HepG2 (cell line): ENCODE measurements at regions not wholly inside any gene's neighbourhood (a gene's known extent, or its start where the extent isn't known, plus 50 kb on each side); places are given as distances from the start of the nearest gene placed in this dataset.

Source experiments
- ATAC-seq: fragments of 200-7000 bp; cut with Tn5 transposase; 3 replicates; pipeline ENCODE4 v1.9.1; 2020; ENCODE audit warnings: mild to moderate bottlenecking, moderate library complexity
- BruUV-seq: library from RNA; stranded (reverse); fragments of 400-500 nt; replicated peaks from 2 replicates; lab custom pipeline; 2021; lab: Mats Ljungman, UMichigan
- CTCF ChIA-PET: fragments of 300-600 bp; formaldehyde crosslinking; extraction: SDS; loops from one replicate; lab custom pipeline; 2021; ENCODE audit warnings: low total read pairs, inconsistent platforms, low intra/inter-chr PET ratio; lab: Yijun Ruan, JAX
- POLR2A ChIA-PET: fragments of 350-600 bp; sonication (Branson Sonifier 250); formaldehyde crosslinking; loops from one replicate; lab custom pipeline; 2020; ENCODE audit warnings: antibody characterized with exemption, inconsistent platforms; lab: Yijun Ruan, JAX
- DNase-seq: peaks from one replicate; pipeline ENCODE4 v3.0.0-alpha.2; 2015; ENCODE audit warnings: low spot score
- FAIRE-seq: peaks from 3 replicates; lab custom pipeline; 2011; peaks lifted over from hg19 to GRCh38; lab: Jason Lieb, UNC
- H2AFZ ChIP-seq: one replicate; pipeline ENCODE4 v1.6.1; 2011; ENCODE audit warnings: low read length, inconsistent platforms
- H3K27ac ChIP-seq: fragments of 300-600 bp; 3 replicates; pipeline ENCODE4 v1.8.0; 2011; ENCODE audit warnings: mixed run types, mild to moderate bottlenecking, mixed read lengths, low read length, inconsistent platforms; ENCODE audit not compliant: insufficient read depth; ENCODE audit errors: extremely low read length
- H3K27me3 ChIP-seq, 2 experiments: fragments of 200-600 bp in 1 of 2; 2 replicates in 1 of 2; 3 replicates in 1 of 2; pipeline versions ENCODE4 v1.6.0 to v1.8.0; 2011; ENCODE audit warnings: low read length in 2 of 2, mild to moderate bottlenecking in 2 of 2, moderate library complexity in 2 of 2, inconsistent platforms in 1 of 2; ENCODE audit not compliant: insufficient read depth in 2 of 2, control insufficient read depth in 1 of 2
- H3K36me3 ChIP-seq, 2 experiments: fragments of 200-600 bp in 1 of 2; replicated peaks in 1 of 2; 2 replicates in 1 of 2; 3 replicates in 1 of 2; pipeline versions ENCODE4 v1.5.1 to v1.8.0; 2011; ENCODE audit warnings: low read length in 2 of 2, inconsistent platforms in 1 of 2; ENCODE audit not compliant: insufficient read depth in 2 of 2, control insufficient read depth in 1 of 2
- H3K4me1 ChIP-seq: 2 replicates; pipeline ENCODE4 v1.5.1; 2012; ENCODE audit warnings: low read length, inconsistent platforms; ENCODE audit not compliant: insufficient read depth
- H3K4me2 ChIP-seq: 2 replicates; pipeline ENCODE4 v1.6.0; 2011; ENCODE audit warnings: low read depth, low read length, inconsistent platforms
- H3K4me3 ChIP-seq, 3 experiments: fragments of 200-600 bp in 1 of 3; sonication (generic), shearing (Covaris generic) in 1 of 3; replicated peaks in 1 of 3; 2 replicates each; pipeline ENCODE4 v1.5.1; 2011 to 2016; ENCODE audit warnings: low read length in 3 of 3, inconsistent platforms in 2 of 3, low read depth in 2 of 3, mild to moderate bottlenecking in 2 of 3, control low read depth in 1 of 3, mixed read lengths in 1 of 3; ENCODE audit not compliant: insufficient read depth in 1 of 3
- H3K79me2 ChIP-seq: one replicate; pipeline ENCODE4 v1.6.1; 2011; ENCODE audit warnings: low read length, inconsistent platforms; ENCODE audit not compliant: insufficient read depth
- H3K9ac ChIP-seq: 2 replicates; pipeline ENCODE4 v1.6.0; 2011; ENCODE audit warnings: mild to moderate bottlenecking, low read depth, low read length, inconsistent platforms; ENCODE audit not compliant: insufficient read depth
- H3K9me3 ChIP-seq: 2 replicates; pipeline ENCODE4 v1.5.1; 2012; ENCODE audit warnings: mild to moderate bottlenecking, low read length
- H4K20me1 ChIP-seq: 2 replicates; pipeline ENCODE4 v1.6.0; 2011; ENCODE audit warnings: inconsistent platforms, mild to moderate bottlenecking, low read length, moderate library complexity; ENCODE audit not compliant: insufficient read depth
- ASH2L ChIP-seq: fragments of 300-600, 200-600 bp; sonication (generic); IDR thresholded peaks from 2 replicates; pipeline ENCODE4 v1.7.0; 2017; ENCODE audit warnings: low read depth, mild to moderate bottlenecking, moderate library complexity, mixed read lengths, low read length; ENCODE audit not compliant: insufficient read length
- ATF7 ChIP-seq, 2 experiments: fragments of 450-650 bp in 1 of 2; sonication (generic) in 1 of 2; formaldehyde crosslinking in 1 of 2; IDR thresholded peaks; 2 replicates each; pipeline versions ENCODE4 v1.4.0 to v1.6.1; 2016 to 2020; ENCODE audit warnings: antibody characterized with exemption in 1 of 2, mild to moderate bottlenecking in 1 of 2, missing genetic modification reagents in 1 of 2
- HIVEP1 ChIP-seq: sonication (generic); formaldehyde crosslinking; IDR thresholded peaks from 2 replicates; pipeline ENCODE4 v1.4.0; 2020; ENCODE audit warnings: mild to moderate bottlenecking, missing genetic modification reagents
- HNRNPL ChIP-seq: fragments of 200-400 bp; formaldehyde crosslinking; IDR thresholded peaks from 2 replicates; pipeline ENCODE4 v1.6.1; 2017; ENCODE audit warnings: mild to moderate bottlenecking, low read depth, low read length
- IKZF1 ChIP-seq: fragments of 450-650 bp; IDR thresholded peaks from 2 replicates; pipeline ENCODE4 v1.7.1; 2016
- IRX3 ChIP-seq: sonication (generic); formaldehyde crosslinking; IDR thresholded peaks from 2 replicates; pipeline ENCODE4 v1.8.1; 2023; ENCODE audit warnings: mild to moderate bottlenecking, low read depth, missing genetic modification reagents, borderline replicate concordance
- MTA3 ChIP-seq: sonication (generic); formaldehyde crosslinking; IDR thresholded peaks from 2 replicates; pipeline ENCODE4 v1.4.0; 2020; ENCODE audit warnings: missing genetic modification reagents
- NFE2L2 ChIP-seq: fragments of 150-350 bp; IDR thresholded peaks from 2 replicates; pipeline ENCODE4 v1.6.1; 2014; ENCODE audit warnings: low read length
- NR2F2 ChIP-seq: IDR thresholded peaks from 2 replicates; pipeline ENCODE4 v1.6.1; 2012; ENCODE audit warnings: low read depth, inconsistent platforms, borderline replicate concordance
- RBAK ChIP-seq: sonication (generic); formaldehyde crosslinking; IDR thresholded peaks from 2 replicates; pipeline ENCODE4 v1.5.1; 2020; ENCODE audit warnings: mild to moderate bottlenecking, missing genetic modification reagents
- TBX2 ChIP-seq: sonication (generic); formaldehyde crosslinking; IDR thresholded peaks from 2 replicates; pipeline ENCODE4 v1.5.0; 2020; ENCODE audit warnings: missing genetic modification reagents, mild to moderate bottlenecking, borderline replicate concordance
- ZNF101 ChIP-seq: sonication (generic); formaldehyde crosslinking; IDR thresholded peaks from 2 replicates; pipeline ENCODE4 v1.4.0; 2020; ENCODE audit warnings: mild to moderate bottlenecking, low read depth, missing genetic modification reagents, borderline replicate concordance
- ZNF33B ChIP-seq: sonication (generic); formaldehyde crosslinking; IDR thresholded peaks from 2 replicates; pipeline ENCODE4 v1.5.1; 2020; ENCODE audit warnings: mild to moderate bottlenecking, missing genetic modification reagents
- ZNF607 ChIP-seq: sonication (generic); formaldehyde crosslinking; IDR thresholded peaks from 2 replicates; pipeline ENCODE4 v1.5.1; 2020; ENCODE audit warnings: missing genetic modification reagents, mild to moderate bottlenecking, borderline replicate concordance
- ZNF839 ChIP-seq: sonication (generic); formaldehyde crosslinking; IDR thresholded peaks from 2 replicates; pipeline ENCODE4 v1.4.0; 2020; ENCODE audit warnings: missing genetic modification reagents, mild to moderate bottlenecking, borderline replicate concordance
- ZSCAN12 ChIP-seq: sonication (generic); formaldehyde crosslinking; IDR thresholded peaks from 2 replicates; pipeline ENCODE4 v1.9.0; 2021; ENCODE audit warnings: mild to moderate bottlenecking, missing genetic modification reagents
- WGBS: methylation state at CpG from one replicate; pipeline ENCODE4 v1.1.6; 2017; ENCODE audit warnings: low lambda C conversion rate; 5-methylcytosine and 5-hydroxymethylcytosine counted together
- in situ Hi-C: cut with HindIII; loops from 2 replicates; pipeline ENCODE4 v1.10.0; 2017; ENCODE audit warnings: low pct_unique_long_range_greater_than_20kb; ENCODE audit not compliant: extremely low pct_ligation_motif_present
- intact Hi-C: fragments of 100-400 bp; cut with micrococcal nuclease; formaldehyde crosslinking; loops from one replicate; pipeline ENCODE4 v1.10.0; 2022; ENCODE audit not compliant: unreplicated experiment
- TF ChIP-seq, protein P1 (sequence below): sonication (generic); formaldehyde crosslinking; IDR thresholded peaks from 2 replicates; pipeline ENCODE4 v1.4.0; 2020; ENCODE audit warnings: missing genetic modification reagents
- TF ChIP-seq, protein P2 (sequence below): sonication (generic); formaldehyde crosslinking; IDR thresholded peaks from 2 replicates; pipeline ENCODE4 v1.4.0; 2020; ENCODE audit warnings: mild to moderate bottlenecking, missing genetic modification reagents
- TF ChIP-seq, protein P3 (sequence below): sonication (generic); IDR thresholded peaks from 2 replicates; pipeline ENCODE4 v1.6.1; 2016; ENCODE audit warnings: low read depth, borderline replicate concordance
- TF ChIP-seq, protein P4 (sequence below): conservative IDR thresholded peaks from 2 replicates; pipeline ENCODE4 v1.6.1; 2018; ENCODE audit warnings: missing genetic modification reagents
- TF ChIP-seq, protein P5 (sequence below): IDR thresholded peaks from 2 replicates; pipeline ENCODE4 v1.6.1; 2012; ENCODE audit warnings: inconsistent platforms

DNA sequence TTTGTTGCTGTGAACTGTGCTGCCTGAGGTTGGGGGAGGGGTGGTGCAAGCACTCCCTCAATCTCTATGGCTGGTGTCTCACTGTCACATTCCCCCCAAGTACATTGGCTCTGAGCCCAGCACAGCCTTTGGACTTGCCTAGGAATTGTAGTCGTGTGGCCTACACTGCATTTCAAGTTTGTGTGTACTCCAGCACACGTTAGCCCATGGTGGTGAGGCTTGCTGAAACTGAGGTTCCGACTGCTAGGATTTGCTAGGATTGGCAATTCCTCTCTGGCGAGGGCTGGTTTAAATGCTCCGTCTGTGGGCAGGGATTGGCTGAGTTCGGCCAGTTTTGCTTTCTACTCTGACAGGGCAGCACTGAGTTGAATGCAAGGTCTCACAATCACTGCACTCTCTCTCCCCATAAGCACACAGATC lies 121.7 kb upstream of the CXXC4 start (continued):
- TF ChIP-seq, protein P1, sequence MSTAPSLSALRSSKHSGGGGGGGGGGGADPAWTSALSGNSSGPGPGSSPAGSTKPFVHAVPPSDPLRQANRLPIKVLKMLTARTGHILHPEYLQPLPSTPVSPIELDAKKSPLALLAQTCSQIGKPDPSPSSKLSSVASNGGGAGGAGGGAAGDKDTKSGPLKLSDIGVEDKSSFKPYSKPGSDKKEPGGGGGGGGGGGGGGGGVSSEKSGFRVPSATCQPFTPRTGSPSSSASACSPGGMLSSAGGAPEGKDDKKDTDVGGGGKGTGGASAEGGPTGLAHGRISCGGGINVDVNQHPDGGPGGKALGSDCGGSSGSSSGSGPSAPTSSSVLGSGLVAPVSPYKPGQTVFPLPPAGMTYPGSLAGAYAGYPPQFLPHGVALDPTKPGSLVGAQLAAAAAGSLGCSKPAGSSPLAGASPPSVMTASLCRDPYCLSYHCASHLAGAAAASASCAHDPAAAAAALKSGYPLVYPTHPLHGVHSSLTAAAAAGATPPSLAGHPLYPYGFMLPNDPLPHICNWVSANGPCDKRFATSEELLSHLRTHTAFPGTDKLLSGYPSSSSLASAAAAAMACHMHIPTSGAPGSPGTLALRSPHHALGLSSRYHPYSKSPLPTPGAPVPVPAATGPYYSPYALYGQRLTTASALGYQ (CRISPR knock-in tag): no peak
- TF ChIP-seq HIVEP1 (CRISPR knock-in tag) (no peak), IRX3 (CRISPR knock-in tag) (no peak), ASH2L (no peak)
- TF ChIP-seq, protein P2, sequence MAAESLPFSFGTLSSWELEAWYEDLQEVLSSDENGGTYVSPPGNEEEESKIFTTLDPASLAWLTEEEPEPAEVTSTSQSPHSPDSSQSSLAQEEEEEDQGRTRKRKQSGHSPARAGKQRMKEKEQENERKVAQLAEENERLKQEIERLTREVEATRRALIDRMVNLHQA (CRISPR knock-in tag): no peak
- TF ChIP-seq, protein P3, sequence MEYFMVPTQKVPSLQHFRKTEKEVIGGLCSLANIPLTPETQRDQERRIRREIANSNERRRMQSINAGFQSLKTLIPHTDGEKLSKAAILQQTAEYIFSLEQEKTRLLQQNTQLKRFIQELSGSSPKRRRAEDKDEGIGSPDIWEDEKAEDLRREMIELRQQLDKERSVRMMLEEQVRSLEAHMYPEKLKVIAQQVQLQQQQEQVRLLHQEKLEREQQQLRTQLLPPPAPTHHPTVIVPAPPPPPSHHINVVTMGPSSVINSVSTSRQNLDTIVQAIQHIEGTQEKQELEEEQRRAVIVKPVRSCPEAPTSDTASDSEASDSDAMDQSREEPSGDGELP: no peak

DNA sequence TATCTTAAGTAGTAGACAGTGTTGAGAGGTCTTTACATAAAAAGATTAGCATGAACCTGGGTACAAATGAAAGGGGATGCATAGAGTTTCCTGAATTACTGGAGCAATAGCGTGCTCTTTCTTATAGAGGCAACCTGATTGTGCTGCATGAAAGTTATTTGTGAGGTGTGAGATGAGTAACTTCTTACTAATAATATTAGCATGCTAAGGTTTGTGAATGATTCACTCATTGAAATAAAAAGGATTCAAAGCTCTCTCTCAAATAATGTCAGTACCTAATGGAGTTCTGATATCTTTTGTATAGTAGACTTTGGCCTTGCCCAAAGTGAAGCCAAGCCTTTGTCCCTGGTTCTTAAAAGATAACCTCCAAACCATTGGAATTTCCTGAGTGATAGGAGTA lies 131.0 kb upstream of the CXXC4 start:
- BruUV-seq: no TSS peak
- POLR2A ChIA-PET: no interaction called here
- TF ChIP-seq, protein P4, sequence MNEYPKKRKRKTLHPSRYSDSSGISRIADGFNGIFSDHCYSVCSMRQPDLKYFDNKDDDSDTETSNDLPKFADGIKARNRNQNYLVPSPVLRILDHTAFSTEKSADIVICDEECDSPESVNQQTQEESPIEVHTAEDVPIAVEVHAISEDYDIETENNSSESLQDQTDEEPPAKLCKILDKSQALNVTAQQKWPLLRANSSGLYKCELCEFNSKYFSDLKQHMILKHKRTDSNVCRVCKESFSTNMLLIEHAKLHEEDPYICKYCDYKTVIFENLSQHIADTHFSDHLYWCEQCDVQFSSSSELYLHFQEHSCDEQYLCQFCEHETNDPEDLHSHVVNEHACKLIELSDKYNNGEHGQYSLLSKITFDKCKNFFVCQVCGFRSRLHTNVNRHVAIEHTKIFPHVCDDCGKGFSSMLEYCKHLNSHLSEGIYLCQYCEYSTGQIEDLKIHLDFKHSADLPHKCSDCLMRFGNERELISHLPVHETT (CRISPR knock-in tag): no peak
- TF ChIP-seq ZNF607 (CRISPR knock-in tag) (no peak), ZNF101 (no peak), ZNF33B (no peak), ZSCAN12 (CRISPR knock-in tag) (no peak), RBAK (CRISPR knock-in tag) (no peak), MTA3 (CRISPR knock-in tag) (no peak), IKZF1 (no peak), HNRNPL (no peak), ZNF839 (no peak), NR2F2 (no peak), NFE2L2 (no peak), TBX2 (no peak), ATF7 (IDR thresholded peaks at IDR 0.05) (no peak), ATF7 (CRISPR knock-in tag; IDR thresholded peaks at IDR 0.05) (no peak)
- TF ChIP-seq, protein P5, sequence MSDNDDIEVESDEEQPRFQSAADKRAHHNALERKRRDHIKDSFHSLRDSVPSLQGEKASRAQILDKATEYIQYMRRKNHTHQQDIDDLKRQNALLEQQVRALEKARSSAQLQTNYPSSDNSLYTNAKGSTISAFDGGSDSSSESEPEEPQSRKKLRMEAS: no peak

More for the DNA sequence above, 131.0 kb upstream of the CXXC4 start:
- Histone ChIP-seq H3K9ac (no peak overlapping the region), H3K9me3 (peaks cover 34% of the 10 kb centered on the region), H3K4me2 (no peak overlapping the region), H3K27me3 (no peaks in the 10 kb centered on the region), H3K36me3 (no peaks in the 10 kb centered on the region), H2AFZ (no peak overlapping the region), H4K20me1 (no peaks in the 10 kb centered on the region), H3K4me1 (no peaks in the 10 kb centered on the region), H3K79me2 (no peaks in the 10 kb centered on the region), H3K27ac (no peak overlapping the region), H3K4me3 (no peak overlapping the region)
- intact Hi-C loops: no loop called here
- ATAC-seq (no peak), DNase-seq (no peak), FAIRE-seq (no peak)
- CTCF ChIA-PET: no interaction called here
- 0% methylated on average over 1 of the region's 1 CpG for WGBS
- in situ Hi-C loops: no loop called here
